ENCODE measurements at regions not wholly inside any gene's neighbourhood (a gene's known extent, or its start where the extent isn't known, plus 50 kb on each side); places are given as distances from the start of the nearest gene placed in this dataset.

DNA sequence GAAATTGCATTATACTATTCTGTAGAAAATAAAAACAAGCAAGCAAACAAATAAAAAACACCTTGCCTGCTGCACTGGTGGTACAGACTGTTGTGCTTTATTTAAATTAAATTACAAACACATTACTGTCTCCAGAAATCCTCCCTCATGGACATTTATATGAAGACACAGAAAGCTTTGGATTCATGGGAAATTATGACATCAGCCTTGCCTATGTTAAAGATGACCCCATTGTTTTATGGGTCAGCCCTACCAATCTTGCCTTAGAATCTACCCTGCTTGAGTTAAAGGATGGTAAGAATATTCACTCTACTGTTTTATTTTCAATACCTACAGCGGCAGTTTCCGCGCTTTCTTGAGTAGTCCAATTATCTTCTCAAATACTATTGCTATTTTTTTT lies 1379.9 kb downstream of the TECRL start:
- Histone ChIP-seq H3K9me3 (ENCODE audit: control insufficient read depth, low read depth, low read length) (peaks cover 3% of the 10 kb centered on the region), H3K27me3 (ENCODE audit: control insufficient read depth, insufficient read depth, low read length) (no peaks in the 10 kb centered on the region), H3K4me1 (ENCODE audit: control insufficient read depth, insufficient read depth, low read length) (no peaks in the 10 kb centered on the region), H3K36me3 (ENCODE audit: control insufficient read depth, insufficient read depth, low read length) (no peaks in the 10 kb centered on the region), H3K4me3 (ENCODE audit: low read length) (no peak overlapping the region), H3K27ac (ENCODE audit: low read length) (no peak overlapping the region)
- DNase-seq = no peak
- 89% methylated on average over 3 of the region's 3 CpGs for WGBS (ENCODE audit: insufficient coverage, low lambda C conversion rate)

DNA sequence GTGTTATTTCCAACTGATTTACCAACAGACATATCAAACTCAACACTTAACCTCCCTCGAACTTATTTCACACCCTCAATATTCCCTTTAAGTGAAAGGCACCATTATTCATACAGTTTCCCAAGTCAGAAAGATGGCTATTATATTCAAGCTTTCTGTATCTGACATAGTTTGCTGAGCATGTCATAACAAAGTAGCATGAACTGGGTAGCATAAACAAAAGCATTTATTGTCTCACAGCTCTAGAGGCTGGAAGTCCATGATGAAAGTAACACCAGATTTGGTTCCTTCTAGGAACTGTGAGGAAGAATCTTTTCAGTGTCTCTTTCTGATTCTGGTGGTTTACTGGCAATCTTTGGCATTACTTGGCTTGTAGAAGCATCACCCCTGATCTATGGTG lies 1388.6 kb downstream of the TECRL start:
- no peaks in the 10 kb centered on the region for H3K36me3 ChIP-seq (ENCODE audit: control insufficient read depth, insufficient read depth, low read length)
- WGBS (ENCODE audit: insufficient coverage, low lambda C conversion rate) = 80% methylated on average over 1 of the region's 1 CpG
- no peak overlapping the region for H3K27ac ChIP-seq (ENCODE audit: low read length)
- H3K9me3 ChIP-seq (ENCODE audit: control insufficient read depth, low read depth, low read length) = peaks cover 3% of the 10 kb centered on the region
- no peak for DNase-seq
- no peaks in the 10 kb centered on the region for H3K4me1 ChIP-seq (ENCODE audit: control insufficient read depth, insufficient read depth, low read length)
- no peak overlapping the region for H3K4me3 ChIP-seq (ENCODE audit: low read length)
- no peaks in the 10 kb centered on the region for H3K27me3 ChIP-seq (ENCODE audit: control insufficient read depth, insufficient read depth, low read length)

DNA sequence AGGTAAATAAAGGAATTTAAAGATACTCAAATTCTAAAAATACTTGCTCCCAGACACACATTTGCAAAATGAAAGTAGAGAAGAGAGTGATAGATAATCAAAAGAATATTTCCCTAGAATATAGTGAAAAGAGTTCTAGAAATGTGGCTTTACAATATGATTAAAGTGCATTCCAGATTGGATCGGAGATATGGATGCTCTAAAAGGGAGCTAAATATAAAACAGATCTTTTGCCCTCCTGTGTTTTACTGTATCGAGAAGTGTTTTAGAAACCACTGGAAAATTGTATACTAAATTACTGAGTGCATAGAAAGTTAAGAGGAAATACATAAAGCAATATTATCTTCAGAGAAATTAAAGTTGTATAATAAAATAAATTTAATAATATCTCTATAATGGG lies 1392.0 kb downstream of the TECRL start:
- no peaks in the 10 kb centered on the region for H3K4me1 ChIP-seq (ENCODE audit: control insufficient read depth, insufficient read depth, low read length)

DNA sequence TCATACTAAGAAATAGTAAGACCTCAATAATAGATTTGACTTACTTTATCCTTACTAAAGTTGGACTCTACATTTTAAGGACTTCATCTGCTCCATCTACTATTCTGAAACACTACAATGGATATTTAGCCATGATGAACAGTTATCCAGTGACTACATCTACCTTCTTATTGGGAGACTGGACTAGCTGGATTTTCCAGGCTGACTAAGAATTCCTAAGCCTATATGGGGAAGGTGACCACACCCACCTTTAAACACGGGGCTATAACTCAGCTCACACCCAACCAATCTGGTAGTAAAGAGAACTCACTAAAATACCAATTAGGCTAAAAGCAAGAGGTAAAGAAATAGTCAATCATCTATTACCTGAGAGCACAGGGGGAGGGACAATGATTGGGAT lies 1438.4 kb downstream of the TECRL start:
- no peaks in the 10 kb centered on the region for H3K36me3 ChIP-seq (ENCODE audit: control insufficient read depth, insufficient read depth, low read length)

More for the DNA sequence above, 1392.0 kb downstream of the TECRL start:
- Histone ChIP-seq H3K36me3 (ENCODE audit: control insufficient read depth, insufficient read depth, low read length) (no peaks in the 10 kb centered on the region), H3K27me3 (ENCODE audit: control insufficient read depth, insufficient read depth, low read length) (no peaks in the 10 kb centered on the region), H3K9me3 (ENCODE audit: control insufficient read depth, low read depth, low read length) (peaks cover 3% of the 10 kb centered on the region), H3K27ac (ENCODE audit: low read length) (no peak overlapping the region), H3K4me3 (ENCODE audit: low read length) (no peak overlapping the region)
- 100% methylated on average over 1 of the region's 2 CpGs for WGBS (ENCODE audit: insufficient coverage, low lambda C conversion rate)
- DNase-seq = no peak

GRCh38 chr4:62960415-62960814 lies 1448.8 kb downstream of the TECRL start:
- no CpG with 5 or more reads among the region's 2 CpGs for whole genome bisulfite sequencing (ENCODE audit: insufficient coverage, low lambda C conversion rate)
- Histone ChIP-seq H3K36me3 (ENCODE audit: control insufficient read depth, insufficient read depth, low read length) (no peaks in the 10 kb centered on the region), H3K4me1 (ENCODE audit: control insufficient read depth, insufficient read depth, low read length) (no peaks in the 10 kb centered on the region), H3K9me3 (ENCODE audit: control insufficient read depth, low read depth, low read length) (no peaks in the 10 kb centered on the region), H3K4me3 (ENCODE audit: low read length) (no peak overlapping the region), H3K27ac (ENCODE audit: low read length) (no peak overlapping the region), H3K27me3 (ENCODE audit: control insufficient read depth, insufficient read depth, low read length) (no peaks in the 10 kb centered on the region)
- no peak for DNase-seq

More for the DNA sequence above, 1438.4 kb downstream of the TECRL start:
- Histone ChIP-seq H3K4me1 (ENCODE audit: control insufficient read depth, insufficient read depth, low read length) (no peaks in the 10 kb centered on the region), H3K4me3 (ENCODE audit: low read length) (no peak overlapping the region), H3K27ac (ENCODE audit: low read length) (no peak overlapping the region), H3K9me3 (ENCODE audit: control insufficient read depth, low read depth, low read length) (peaks cover 2% of the 10 kb centered on the region), H3K27me3 (ENCODE audit: control insufficient read depth, insufficient read depth, low read length) (no peaks in the 10 kb centered on the region)
- no CpG with 5 or more reads among the region's 1 CpG for WGBS (ENCODE audit: insufficient coverage, low lambda C conversion rate)
- DNase-seq = no peak

DNA sequence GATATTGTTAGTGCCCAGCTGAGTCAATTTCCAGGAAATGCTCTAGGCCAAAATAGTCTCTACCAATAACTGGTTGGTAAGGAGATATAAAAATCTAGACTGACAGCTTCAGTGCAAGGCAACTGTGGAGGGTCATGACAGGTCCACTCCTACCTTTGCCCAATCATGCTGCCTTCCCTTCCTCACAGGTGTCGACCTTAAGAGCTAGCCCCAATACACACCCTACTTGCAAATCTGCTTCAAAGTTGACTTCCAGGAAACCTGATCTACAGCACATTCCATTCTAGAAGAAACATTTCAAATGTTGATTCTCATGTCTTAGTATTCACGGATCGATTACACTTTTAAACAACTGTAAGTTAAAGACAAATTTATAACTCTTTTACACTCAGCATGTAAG lies 1455.5 kb downstream of the TECRL start:
- DNase-seq = peak in 1 of 2 donors; percentile 3
- no peaks in the 10 kb centered on the region for H3K27me3 ChIP-seq (ENCODE audit: control insufficient read depth, insufficient read depth, low read length)
- no CpG with 5 or more reads among the region's 3 CpGs for WGBS (ENCODE audit: insufficient coverage, low lambda C conversion rate)
- H3K4me1 ChIP-seq (ENCODE audit: control insufficient read depth, insufficient read depth, low read length) = no peaks in the 10 kb centered on the region
- H3K4me3 ChIP-seq (ENCODE audit: low read length) = no peak overlapping the region
- no peaks in the 10 kb centered on the region for H3K9me3 ChIP-seq (ENCODE audit: control insufficient read depth, low read depth, low read length)
- no peaks in the 10 kb centered on the region for H3K36me3 ChIP-seq (ENCODE audit: control insufficient read depth, insufficient read depth, low read length)
- H3K27ac ChIP-seq (ENCODE audit: low read length) = no peak overlapping the region

GRCh38 chr4:62952366-62952765 lies 1456.9 kb downstream of the TECRL start:
- Histone ChIP-seq H3K27ac (ENCODE audit: low read length) (no peak overlapping the region), H3K4me1 (ENCODE audit: control insufficient read depth, insufficient read depth, low read length) (no peaks in the 10 kb centered on the region), H3K36me3 (ENCODE audit: control insufficient read depth, insufficient read depth, low read length) (no peaks in the 10 kb centered on the region), H3K9me3 (ENCODE audit: control insufficient read depth, low read depth, low read length) (no peaks in the 10 kb centered on the region), H3K27me3 (ENCODE audit: control insufficient read depth, insufficient read depth, low read length) (no peaks in the 10 kb centered on the region), H3K4me3 (ENCODE audit: low read length) (no peak overlapping the region)
- no peak for DNase-seq
- WGBS (ENCODE audit: insufficient coverage, low lambda C conversion rate) = 88% methylated on average over 1 of the region's 3 CpGs

GRCh38 chr4:62948108-62948507 lies 1461.1 kb downstream of the TECRL start:
- H3K27ac ChIP-seq (ENCODE audit: low read length) = no peak overlapping the region
- no peaks in the 10 kb centered on the region for H3K4me1 ChIP-seq (ENCODE audit: control insufficient read depth, insufficient read depth, low read length)
- H3K4me3 ChIP-seq (ENCODE audit: low read length) = no peak overlapping the region
- no peaks in the 10 kb centered on the region for H3K27me3 ChIP-seq (ENCODE audit: control insufficient read depth, insufficient read depth, low read length)
- H3K9me3 ChIP-seq (ENCODE audit: control insufficient read depth, low read depth, low read length) = no peaks in the 10 kb centered on the region
- no peaks in the 10 kb centered on the region for H3K36me3 ChIP-seq (ENCODE audit: control insufficient read depth, insufficient read depth, low read length)
- no peak for DNase-seq

DNA sequence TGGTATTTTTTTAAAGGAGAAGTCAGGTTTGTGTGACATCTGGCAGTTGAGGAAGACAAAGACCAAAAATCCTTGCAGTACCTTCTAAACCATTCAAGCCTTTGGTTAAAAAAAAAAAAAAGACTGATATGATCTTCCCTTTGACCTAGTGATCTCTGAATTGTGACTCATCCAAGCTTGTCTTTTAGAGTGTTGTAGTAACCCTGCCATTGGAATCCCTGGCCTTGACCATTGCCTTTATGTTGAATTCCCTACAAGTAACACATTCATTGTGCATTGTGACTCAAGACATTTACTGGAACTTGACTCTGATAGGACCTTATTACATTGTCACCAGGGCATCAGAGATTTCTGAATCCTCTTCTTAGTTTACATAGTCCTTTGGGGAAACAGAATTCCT lies 1469.0 kb downstream of the TECRL start:
- Histone ChIP-seq H3K27me3 (ENCODE audit: control insufficient read depth, insufficient read depth, low read length) (no peaks in the 10 kb centered on the region), H3K4me3 (ENCODE audit: low read length) (no peak overlapping the region), H3K27ac (ENCODE audit: low read length) (no peak overlapping the region), H3K36me3 (ENCODE audit: control insufficient read depth, insufficient read depth, low read length) (no peaks in the 10 kb centered on the region), H3K4me1 (ENCODE audit: control insufficient read depth, insufficient read depth, low read length) (no peaks in the 10 kb centered on the region), H3K9me3 (ENCODE audit: control insufficient read depth, low read depth, low read length) (no peaks in the 10 kb centered on the region)
- no peak for DNase-seq

DNA sequence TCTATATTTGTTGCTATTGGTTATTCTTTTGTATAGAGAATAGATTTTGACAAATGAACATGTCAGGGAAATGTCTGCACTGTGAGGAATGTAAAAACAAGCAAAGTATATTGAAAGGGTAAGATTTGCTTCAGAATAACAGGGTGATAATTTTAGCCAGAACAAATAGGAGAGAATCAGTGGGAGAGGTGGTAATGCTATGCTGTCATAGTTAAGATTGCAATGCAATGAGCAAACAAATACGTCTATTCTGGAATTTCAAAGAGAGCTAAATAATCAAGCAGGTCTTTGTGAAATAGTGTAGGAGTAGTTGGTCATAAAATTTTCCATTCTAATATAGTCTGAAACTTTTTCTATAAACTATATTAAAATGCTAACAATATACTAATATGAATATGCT lies 1478.4 kb downstream of the TECRL start:
- Histone ChIP-seq H3K27me3 (ENCODE audit: control insufficient read depth, insufficient read depth, low read length) (no peaks in the 10 kb centered on the region), H3K27ac (ENCODE audit: low read length) (no peak overlapping the region), H3K36me3 (ENCODE audit: control insufficient read depth, insufficient read depth, low read length) (no peaks in the 10 kb centered on the region), H3K4me3 (ENCODE audit: low read length) (no peak overlapping the region), H3K4me1 (ENCODE audit: control insufficient read depth, insufficient read depth, low read length) (no peaks in the 10 kb centered on the region), H3K9me3 (ENCODE audit: control insufficient read depth, low read depth, low read length) (no peaks in the 10 kb centered on the region)
- no peak for DNase-seq
- WGBS (ENCODE audit: insufficient coverage, low lambda C conversion rate) = no CpG with 5 or more reads among the region's 1 CpG

DNA sequence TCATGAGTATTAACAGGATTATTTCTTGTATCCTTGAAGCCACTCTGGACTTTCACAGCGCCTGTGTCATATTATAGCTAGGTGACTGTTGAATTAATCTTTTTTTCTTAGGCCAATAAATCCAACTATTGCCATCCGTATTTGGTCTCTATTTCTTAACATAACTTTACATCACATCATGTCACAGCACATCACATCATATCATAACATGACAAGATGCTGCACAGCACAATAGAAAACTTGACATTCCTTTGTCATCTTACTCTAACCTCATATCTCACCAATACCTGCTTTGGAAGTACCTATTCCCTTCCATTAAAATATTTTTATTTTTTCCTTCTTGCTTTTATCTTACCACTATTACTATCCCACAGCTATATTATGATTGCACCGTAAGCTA lies 1480.8 kb downstream of the TECRL start:
- 93% methylated on average over 3 of the region's 3 CpGs for WGBS (ENCODE audit: insufficient coverage, low lambda C conversion rate)
- no peak overlapping the region for H3K27ac ChIP-seq (ENCODE audit: low read length)
- DNase-seq = no peak

More for the DNA sequence above, 1480.8 kb downstream of the TECRL start:
- H3K36me3 ChIP-seq (ENCODE audit: control insufficient read depth, insufficient read depth, low read length) = no peaks in the 10 kb centered on the region
- no peaks in the 10 kb centered on the region for H3K9me3 ChIP-seq (ENCODE audit: control insufficient read depth, low read depth, low read length)
- no peaks in the 10 kb centered on the region for H3K4me1 ChIP-seq (ENCODE audit: control insufficient read depth, insufficient read depth, low read length)
- no peaks in the 10 kb centered on the region for H3K27me3 ChIP-seq (ENCODE audit: control insufficient read depth, insufficient read depth, low read length)
- no peak overlapping the region for H3K4me3 ChIP-seq (ENCODE audit: low read length)
